ENCODE measurements at regions not wholly inside any gene's neighbourhood (a gene's known extent, or its start where the extent isn't known, plus 50 kb on each side); places are given as distances from the start of the nearest gene placed in this dataset.
"Not testable (repeated sequence)": the region's sequence is repeated elsewhere in the genome, so short reads cannot be mapped to it uniquely, and the experiment has no call there.

DNA sequence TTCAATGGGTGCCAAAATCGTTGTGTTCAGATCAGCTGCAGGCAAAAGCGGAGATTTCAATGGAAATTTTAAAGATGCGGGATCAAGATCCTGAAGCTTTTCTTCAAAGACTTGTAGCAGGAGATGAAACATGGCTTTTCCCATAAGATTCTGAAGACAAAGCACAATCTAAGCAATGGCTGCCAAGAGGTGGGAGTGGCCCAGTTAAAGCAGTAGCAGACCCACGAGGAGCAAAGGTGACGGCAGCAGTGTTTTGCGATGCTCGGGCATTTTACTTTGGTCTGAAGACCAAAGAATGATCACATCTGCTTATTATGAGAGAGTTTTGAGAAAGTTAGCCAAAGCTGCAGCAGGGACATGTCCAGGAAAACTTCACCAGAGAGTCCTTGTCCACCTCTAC is 222.9 kb downstream of the DSC3 start:
- no peak for DNase-seq

DNA sequence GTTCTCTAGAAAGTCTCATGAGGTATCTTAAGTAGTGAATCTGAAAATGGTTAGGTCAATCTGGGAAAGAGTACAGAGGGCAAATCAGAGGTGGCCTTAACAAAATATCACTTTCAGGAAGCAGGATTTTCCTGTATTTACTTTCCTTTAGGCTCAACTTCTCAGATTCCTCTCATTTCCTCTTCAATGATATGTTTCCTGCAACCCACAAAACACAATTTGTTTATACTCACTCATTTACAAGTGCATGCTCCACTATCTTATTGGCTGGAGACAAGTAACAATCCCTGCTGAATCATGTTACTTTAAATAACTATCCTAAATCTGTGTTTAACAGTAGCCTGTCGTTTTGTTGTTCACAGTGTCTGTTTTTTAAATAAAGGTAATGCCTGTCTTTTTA is 228.1 kb downstream of the DSC3 start:
- DNase-seq, result no peak

DNA sequence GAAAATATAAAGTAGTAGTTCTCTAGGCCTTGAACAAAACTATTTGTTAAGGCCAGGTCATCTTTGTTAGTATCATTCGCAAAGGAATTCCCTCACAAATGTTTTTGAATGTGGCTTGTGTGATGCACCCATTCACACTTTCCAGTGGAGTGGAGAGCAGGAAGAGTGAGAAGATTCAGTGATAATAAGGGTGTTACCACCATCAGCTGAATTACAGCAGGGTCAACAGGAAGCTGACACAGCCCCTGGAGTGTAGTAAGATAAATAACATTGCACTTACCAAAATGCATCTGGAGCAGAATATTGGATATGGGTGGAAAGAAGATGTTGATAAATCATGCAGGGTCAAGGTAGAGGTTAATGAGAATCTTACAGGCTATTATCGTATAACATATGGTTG is 231.0 kb downstream of the DSC3 start:
- DNase-seq, result no peak

DNA sequence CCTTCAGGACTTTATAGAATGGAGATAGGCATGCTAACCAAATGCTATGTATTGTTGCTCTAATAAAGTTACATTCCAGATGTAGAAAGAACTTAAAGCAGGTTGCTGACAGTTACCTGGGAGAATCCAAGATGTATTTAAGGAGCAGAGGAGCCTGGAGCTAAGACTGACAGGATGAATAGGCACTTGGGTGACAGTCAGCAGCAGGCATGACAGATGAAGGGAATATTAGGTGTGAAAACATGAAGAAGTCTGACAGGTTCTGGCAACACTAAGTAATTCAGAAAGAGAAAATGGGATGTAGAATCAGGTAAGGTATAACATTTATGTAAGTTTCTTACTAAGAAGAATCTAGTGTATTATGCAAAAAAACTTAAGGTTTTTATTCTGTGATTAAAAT is 232.0 kb downstream of the DSC3 start:
- DNase-seq, result no peak

DNA sequence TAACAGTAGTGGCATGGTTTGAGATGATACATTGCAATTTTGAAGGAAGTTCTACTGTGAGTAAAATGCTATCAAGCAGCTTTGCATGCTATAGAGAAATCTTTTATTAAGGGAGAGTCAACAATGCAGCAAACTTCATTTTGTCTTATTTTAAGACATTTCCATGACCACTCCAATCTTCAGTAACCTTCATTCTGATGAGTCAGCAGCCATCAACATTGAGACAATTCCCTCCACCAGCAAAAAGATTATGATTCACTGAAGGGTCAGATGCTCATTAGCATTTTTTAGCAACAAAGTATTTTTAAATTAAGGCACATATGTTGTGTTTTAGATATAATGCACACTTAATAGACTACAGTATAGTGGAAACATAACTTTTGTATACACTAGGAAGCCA is 235.7 kb downstream of the DSC3 start:
- DNase-seq, result no peak

DNA sequence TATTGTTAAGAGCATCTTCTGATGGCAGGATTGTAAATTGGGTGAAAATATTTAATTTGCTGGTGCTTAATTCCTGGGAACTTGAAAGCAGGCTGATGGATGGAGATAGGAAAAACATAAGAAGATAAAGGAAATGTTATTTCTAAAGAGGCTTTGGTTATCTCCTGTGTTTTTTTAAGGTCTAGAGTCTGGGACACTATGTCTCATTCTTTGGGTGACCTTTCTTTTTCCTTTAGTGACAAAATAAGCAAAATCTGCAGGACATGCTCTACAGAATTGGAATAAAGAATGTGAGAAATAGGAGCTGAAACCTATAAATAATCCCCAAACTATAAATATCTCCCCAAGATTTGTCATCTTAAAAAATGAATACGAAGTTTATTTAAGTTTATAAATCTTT is 241.7 kb downstream of the DSC3 start:
- DNase-seq, result no peak

DNA sequence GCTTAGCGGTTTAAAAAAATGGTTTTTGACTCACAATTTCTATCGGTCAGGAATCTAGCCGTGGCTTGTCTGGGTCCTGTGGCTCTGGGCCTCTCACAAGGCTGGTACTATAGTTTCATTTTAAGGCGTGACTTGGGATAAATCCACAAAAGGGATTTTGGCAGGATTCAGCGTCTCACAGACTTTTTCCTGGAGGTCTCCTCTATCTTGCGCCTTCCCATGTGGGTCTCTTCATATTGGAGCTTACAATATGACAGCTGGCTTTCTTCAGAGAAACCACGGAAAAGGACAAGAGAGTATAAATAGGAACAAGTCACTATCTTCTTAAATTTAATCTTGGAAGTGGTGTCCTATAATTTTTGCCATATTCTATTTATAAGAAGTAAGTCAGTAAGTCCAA is 250.5 kb downstream of the DSC3 start:
- DNase-seq, result no peak

DNA sequence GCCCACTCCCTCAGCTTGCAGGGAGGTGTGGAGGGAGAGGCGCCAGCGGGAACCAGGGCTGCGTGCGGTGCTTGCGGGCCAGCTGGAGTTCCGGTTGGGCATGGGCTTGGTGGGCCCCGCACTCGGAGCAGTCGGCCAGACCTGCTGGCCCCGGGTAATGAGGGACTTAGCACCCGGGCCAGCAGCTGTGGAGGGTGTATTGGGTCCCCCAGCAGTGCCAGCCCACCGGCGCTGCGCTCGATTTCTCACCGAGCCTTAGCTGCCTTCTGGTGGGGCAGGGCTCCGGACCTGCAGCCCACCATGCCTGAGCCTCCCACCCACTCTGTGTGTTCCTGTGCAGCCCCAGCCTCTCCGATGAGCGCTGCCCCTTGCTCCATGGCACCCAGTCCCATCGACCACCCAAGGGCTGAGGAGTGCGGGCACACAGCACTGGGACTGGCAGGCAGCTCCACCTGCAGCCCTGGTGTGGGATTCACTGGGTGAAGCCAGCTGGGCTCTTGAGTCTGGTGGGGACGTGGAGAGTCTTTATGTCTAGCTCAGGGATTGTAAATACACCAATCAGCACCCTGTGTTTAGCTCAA is 254.0 kb downstream of the DSC3 start:
- DNase-seq, result not testable (repeated sequence)

DNA sequence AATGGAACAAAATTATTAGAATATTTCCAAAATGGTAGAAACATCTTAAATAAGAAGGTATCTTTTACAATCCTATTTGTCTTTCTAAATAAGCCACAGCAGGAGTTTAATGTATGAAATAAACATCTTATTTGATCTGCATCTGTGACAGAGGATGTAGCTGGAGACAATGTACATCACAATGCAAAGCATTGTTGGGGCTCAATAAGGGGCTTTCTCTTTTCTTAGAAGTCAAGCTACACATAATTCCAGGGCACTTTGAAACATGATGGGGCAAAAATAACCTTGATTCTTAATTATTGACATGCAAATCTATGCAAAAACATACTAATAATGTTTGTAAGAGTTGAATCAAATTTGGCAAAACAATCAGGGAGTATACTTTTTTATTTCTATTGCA is 255.1 kb downstream of the DSC3 start:
- no peak for DNase-seq

DNA sequence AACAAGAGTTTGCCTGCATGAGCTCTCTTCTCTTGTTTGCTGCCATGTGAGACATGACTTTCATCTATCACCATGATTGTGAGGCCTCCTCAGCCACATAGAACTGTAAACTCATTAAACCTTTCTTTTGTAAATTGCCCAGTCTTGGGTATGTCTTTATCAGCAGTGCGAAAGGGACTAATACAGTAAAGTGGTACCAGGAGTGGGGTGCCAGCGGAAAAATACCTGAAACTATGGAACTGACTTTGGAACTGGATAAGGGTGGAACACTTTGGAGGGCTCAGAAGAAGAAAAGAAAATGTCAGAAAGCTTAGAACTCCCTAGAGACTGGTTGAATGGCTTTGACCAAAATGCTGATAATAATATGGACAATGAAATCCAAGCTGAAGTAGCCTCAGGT is 260.9 kb downstream of the DSC3 start:
- DNase-seq, result no peak

DNA sequence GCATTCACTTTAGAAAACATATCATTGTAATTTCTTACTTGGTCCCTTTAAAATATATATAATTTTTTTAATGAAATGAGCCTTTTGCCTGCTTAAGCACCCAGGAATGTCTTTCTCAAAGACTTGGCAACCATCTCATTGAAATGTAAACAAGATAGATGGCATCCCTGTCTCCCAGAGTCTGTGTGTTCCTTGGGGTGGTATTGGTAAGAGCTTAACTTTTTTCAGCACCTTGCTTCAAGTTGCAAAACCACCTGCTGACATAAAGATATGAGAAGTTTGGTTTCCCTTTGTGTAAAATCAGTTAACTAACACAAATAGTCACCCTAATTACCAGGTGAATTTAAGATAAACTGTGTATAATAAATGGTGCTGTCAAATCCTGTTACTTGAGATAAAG is 266.9 kb downstream of the DSC3 start:
- DNase-seq, result no peak

DNA sequence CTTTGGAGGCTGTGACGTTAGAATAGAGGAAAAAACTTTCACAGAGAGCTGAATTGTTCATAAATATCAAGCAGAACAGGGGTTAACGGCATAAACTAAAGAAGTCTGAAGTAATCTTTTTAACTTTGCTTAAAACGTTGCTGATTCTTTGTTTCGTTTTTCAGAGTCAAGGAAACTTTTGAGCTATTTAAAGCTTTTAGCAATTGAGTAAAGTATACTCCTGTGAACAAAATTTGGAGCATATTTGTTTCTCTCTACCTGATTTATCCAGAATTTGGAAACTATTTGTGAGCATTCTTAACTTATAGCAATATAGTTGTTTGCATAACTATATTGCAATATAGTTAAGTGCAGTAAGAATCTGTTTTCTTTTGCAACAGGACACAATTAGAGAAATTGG is 270.4 kb downstream of the DSC3 start:
- DNase-seq, result peak; percentile 48

DNA sequence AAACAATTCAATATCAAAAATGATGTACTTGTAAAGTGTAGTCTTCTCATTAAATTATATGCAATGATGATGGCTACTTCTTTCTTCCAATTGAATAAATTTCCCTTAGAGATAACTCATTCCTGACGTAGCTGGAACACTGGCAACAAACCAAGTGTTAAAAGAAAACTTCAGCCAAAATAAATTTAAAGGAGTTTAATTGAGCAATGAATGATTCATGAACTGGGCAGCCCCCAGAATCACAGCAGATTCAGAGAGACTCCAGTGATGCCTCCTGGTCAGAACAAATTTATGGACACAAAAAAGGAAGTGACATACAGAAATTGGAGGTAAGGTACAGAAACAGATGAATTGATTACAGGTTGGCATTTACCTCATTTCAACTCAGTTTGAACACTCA is 276.5 kb downstream of the DSC3 start:
- no peak for DNase-seq

DNA sequence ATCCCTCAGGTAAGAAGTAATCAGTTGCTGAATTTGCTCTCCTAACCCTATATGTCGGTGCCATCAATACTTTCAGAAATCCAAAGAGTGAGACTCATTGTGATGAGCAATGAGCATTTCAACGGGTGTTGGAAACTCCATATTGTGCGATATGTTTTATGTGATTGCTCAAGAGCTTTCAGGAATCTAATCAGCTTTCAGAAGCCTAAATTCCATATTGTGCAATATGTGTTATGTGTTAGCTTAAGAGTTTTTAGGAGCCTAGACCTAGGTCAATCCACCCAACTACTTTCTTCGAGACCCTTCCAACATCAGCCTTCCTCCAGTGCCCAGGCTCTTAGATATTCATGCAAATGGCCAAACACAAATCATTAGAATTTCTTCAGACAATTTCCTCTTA is 277.3 kb downstream of the DSC3 start:
- DNase-seq, result no peak

DNA sequence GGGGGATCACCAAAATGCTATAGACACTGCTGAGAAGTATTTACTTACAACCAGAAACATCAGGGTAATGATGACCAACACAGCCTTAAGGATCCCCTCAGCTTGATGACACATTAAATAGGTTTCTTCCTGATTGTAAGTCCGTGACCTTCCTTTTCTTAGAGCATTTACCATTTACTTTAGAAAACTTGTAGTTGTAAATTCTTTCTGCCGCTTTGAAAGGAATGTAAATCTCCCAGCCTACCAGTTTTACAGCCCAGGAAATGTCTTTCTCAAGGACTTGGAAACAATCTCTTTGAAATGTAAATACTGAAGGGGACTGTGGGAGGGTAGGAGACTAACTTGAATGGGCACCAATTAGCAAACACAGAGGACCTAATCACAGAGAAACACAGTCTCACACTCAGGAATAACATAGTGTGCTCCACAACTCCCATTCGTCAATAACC is 278.6 kb downstream of the DSC3 start:
- DNase-seq, result no peak

DNA sequence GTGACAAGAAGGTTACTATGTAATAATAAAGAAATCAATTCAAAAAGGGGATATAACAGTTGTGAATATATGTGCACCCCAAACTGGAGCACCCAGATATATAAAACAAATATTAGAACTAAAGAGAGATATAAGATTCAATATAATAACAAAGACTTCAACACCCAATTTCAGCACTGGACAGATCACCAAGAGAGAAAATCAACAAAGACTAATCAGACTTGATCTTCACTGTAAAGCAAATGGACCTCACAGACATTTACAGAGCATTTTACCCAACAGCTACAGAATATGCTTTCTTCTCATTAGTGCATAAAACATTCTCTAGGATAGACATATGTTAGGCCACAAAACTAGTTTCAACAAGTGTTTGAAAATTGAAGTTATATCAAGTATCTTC is 287.7 kb downstream of the DSC3 start:
- no peak for DNase-seq

DNA sequence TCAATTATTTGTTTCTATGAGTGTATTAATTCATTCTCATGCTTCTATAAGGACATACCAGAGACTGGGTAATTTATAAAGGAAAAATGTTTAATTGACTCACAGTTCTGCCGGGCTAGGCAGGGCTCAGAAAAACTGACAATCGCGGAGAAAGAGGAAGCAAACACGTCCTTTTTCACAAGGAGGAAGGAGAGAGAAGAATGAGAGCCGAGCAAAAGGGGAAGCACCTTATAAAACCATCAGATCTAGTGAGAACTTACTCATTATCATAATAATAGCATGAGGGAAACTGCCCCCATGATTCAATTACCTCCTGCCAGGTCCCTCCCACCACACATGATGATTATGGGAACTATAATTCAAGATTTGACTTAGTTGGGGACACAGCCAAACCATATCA is 294.0 kb downstream of the DSC3 start:
- DNase-seq, result peak; percentile 88

DNA sequence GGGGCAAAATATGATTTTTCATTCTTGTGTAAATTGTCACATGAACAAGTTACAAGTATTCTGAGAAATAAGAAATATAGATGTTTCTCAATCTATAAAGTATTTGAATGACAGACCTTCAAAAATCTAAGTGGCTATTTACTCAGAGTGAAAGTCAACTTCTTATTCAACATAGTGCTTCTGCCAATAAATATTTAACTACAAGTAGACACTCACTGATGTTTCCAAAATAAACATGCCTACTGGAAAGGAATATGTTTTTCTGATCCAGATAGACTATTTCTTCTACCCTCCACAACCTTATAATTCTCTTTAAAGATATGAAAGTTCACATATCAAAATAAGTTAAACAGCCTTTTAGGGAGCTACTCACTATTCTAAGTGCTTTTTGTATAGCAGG is 296.3 kb downstream of the DSC3 start:
- DNase-seq, result no peak

DNA sequence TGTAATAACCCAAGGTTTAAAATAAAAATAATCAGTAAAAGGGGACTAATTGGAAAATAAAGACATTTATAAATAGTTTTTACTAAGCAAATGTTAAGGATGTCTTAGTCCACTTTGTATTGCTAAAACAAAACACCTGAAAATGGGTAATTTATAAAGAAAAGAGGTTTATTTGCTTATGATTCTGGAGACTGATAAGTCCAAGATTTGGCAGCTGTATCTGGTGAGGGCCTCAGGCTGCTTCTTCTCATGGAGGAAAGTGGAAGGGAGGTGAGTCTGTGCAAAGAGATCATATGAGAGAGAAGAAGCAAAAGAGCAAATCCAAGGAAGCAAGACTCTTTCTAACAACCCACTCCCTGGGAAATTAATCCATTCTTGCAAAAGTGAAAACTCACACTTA is 299.5 kb downstream of the DSC3 start:
- no peak for DNase-seq

DNA sequence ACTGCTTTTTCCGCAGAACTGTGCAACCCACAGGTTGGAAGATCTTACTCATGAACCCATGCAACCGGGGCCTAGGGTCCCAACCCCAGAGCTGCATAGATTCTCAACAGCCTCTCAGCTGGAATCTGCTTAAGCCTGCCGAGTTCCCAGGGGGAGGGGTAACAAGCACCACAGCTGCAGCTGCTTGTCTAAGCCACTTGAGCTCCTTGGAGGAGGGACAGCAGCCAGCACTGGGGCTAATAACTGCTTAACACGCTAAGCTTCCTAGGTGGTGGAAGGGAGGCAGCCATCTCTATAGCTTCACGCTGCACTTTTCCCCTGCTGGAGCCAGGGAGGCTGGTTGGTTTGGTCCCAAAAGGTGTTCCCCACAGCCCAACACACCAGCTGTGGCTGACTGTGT is 311.6 kb downstream of the DSC3 start:
- no peak for DNase-seq

DNA sequence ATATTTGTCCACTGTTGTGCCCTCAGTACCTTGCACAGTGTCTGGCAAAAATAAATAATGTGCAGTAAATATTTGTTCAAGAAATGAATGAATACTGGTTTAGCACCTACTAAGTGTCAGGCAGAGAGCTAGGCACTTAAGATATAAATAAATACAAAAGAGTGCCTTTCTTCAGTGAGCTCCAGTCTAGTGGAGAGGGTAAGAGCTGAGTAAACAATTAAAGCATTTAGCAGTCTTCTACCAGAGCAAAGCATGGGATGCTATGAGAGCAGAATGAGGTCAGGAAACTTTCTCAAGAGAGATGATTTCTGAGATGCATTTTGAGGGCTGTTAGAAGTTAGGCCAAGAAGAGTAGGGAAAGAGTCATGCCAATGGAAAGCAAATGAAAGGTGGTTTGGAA is 314.7 kb downstream of the DSC3 start:
- no peak for DNase-seq

DNA sequence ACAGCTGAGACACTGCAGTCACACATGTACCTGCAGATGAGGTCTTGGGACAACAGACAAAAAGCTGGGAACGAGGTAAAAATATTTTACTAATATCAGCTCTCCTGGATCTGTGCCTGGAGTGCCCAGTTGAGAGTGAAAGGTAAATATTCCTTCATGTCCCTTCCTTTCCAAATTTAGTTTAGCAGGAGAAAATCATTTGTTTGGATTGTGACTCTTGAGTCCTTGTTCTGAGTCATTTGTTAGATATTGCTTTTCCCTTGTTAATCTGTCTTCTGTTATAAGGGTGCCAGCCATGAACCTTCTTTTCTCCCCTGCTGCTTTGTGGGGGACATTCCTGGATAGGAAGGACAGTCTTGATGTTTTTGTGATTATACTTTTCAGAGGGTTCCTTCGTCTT is 329.2 kb downstream of the DSC3 start:
- no peak for DNase-seq

DNA sequence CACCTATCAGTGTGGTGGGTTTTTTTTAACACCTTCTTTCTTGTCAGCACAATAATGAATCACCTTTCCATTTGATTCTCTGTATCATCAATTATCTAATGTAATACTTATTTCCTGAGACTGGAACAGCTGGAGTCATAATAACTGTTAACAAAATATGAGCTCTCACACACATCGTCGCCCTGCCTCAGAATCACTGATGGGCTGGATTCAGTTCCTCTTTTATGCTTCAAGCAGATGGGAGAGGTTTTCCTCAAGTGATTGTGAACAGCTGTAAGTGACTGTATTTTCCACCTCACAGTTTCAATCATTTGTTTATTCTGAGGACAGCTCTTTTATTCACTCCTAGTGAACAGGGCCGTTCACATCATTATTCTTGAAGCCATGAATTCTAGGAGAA is 330.2 kb downstream of the DSC3 start:
- peak; percentile 58 for DNase-seq

DNA sequence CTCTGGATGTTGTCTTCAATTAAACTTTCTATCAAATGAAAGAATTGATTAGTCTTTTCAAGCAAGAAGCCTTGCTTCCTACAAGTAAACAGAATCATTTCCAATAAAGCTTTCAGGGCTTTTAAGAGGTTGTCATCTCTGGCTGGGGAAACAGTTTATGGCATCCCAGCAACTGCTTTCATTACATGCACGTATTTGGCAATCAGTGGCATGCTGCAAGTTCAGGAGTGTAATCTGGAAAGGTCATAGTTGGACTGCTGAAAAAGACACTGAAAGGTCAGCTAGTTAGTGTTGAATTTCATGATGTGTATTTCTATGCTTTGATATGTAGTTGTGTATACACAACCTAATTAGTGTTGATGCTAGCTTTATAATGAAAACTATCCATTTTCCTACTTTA is 332.9 kb downstream of the DSC3 start:
- DNase-seq, result no peak

DNA sequence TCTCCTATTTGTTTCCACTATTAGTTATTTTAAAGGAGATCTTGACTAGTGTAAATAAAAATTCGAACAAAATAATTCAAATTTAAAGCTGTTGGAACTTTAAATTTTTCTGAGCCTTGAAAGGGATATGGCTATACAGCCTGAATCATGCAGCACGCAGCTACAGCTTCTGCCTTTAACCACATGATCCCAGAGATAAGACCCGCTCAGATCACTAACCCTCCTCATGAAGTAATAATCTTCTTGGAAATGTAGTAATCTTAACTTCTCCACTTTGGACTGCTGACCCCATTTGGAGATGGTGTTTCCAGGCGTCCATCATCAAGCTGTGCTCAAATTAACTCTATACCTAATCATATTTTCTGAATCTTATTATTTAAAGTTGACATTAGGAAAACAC is 336.6 kb downstream of the DSC3 start:
- peak; percentile 89 for DNase-seq

DNA sequence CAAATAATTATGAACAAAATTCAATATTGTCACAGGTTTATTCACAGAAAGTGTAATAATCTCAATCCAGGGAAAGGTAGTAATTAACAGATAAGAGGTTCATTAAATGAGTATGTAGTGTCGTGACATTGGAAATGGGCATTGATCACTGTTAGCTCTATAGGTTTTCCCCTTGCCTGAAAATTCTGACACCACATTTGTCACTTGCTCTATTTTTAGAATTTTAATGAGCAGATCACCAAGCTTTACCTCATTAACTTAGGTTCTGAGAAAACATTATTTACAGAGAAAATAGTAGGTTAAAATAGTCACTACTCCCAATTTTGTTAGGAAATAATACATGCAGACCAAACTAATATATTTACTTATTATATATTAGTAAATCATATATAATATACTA is 344.0 kb downstream of the DSC3 start:
- no peak for DNase-seq

All from OCI-M1 (cell line).